Ascending aorta (tissue), 2 donors: ENCODE measurements at regions not wholly inside any gene's neighbourhood (a gene's known extent, or its start where the extent isn't known, plus 50 kb on each side); places are given as distances from the start of the nearest gene placed in this dataset.

Experiments used
- DNase-seq, 2 donors: peaks; one replicate each; pipeline ENCODE4 v3.0.0-alpha.2; 2019; ENCODE audit warnings: low spot score in 2 of 2
- H3K27ac ChIP-seq, 2 donors: fragments of 200-600 bp; sonication (generic); one replicate each; pipeline ENCODE4 v1.5.1; 2016 to 2017; ENCODE audit warnings: mild to moderate bottlenecking in 1 of 2
- H3K27me3 ChIP-seq: fragments of 200-600 bp; sonication (generic); one replicate; pipeline ENCODE4 v1.5.1; 2017
- H3K36me3 ChIP-seq, 2 donors: fragments of 200-600 bp; sonication (generic); one replicate each; pipeline ENCODE4 v1.5.1; 2016
- H3K4me1 ChIP-seq, 2 donors: fragments of 200-600 bp; sonication (generic); one replicate each; pipeline ENCODE4 v1.5.1; 2016 to 2017; ENCODE audit warnings: mild to moderate bottlenecking in 1 of 2
- H3K4me3 ChIP-seq, 2 donors: fragments of 200-600 bp; sonication (generic); one replicate each; pipeline ENCODE4 v1.5.1; 2016 to 2017; ENCODE audit warnings: mild to moderate bottlenecking in 1 of 2
- H3K9me3 ChIP-seq, 2 donors: fragments of 200-600 bp; sonication (generic); one replicate each; pipeline ENCODE4 v1.5.1; 2016
- CTCF ChIP-seq, 3 experiments: fragments of 200-600 bp in 2 of 3; fragments of 450-650 bp in 1 of 3; sonication (generic) in 2 of 3; IDR thresholded peaks; one replicate each; pipeline ENCODE4 v1.5.1; 2016 to 2019; ENCODE audit warnings: antibody characterized with exemption in 3 of 3, mild to moderate bottlenecking in 1 of 3, moderate library complexity in 1 of 3
- intact Hi-C: fragments of 100-400 bp; cut with DNase I; formaldehyde crosslinking; loops from one replicate; pipeline ENCODE4 v1.15.1; 2023

GRCh38 chr2:60136913-60137312 lies 416.5 kb downstream of the BCL11A start:
- Histone ChIP-seq H3K27me3 (no peaks in the 10 kb centered on the region), H3K9me3 (peaks cover 0 to 6% of the 10 kb centered on the region in 2 donors), H3K4me1 (no peaks in the 10 kb centered on the region), H3K27ac (no peak overlapping the region), H3K36me3 (no peaks in the 10 kb centered on the region), H3K4me3 (no peak overlapping the region)
- DNase-seq: no peak
- intact Hi-C loops: no loop called here
- TF ChIP-seq CTCF (IDR thresholded peaks at IDR 0.05): no peak

- H3K27ac ChIP-seq: no peak overlapping the region
- H3K4me1 ChIP-seq: no peaks in the 10 kb centered on the region
- no peak for TF ChIP-seq CTCF (IDR thresholded peaks at IDR 0.05)
- H3K36me3 ChIP-seq: no peaks in the 10 kb centered on the region
- no peak overlapping the region for H3K4me3 ChIP-seq
- no peak for DNase-seq
- intact Hi-C loops: no loop called here
- no peaks in the 10 kb centered on the region for H3K27me3 ChIP-seq
- H3K9me3 ChIP-seq: no peaks in the 10 kb centered on the region
Measured at GRCh38 chr2:60127191-60127590, 426.3 kb downstream of the BCL11A start.

- intact Hi-C loops: no loop called here
- H3K36me3 ChIP-seq: no peaks in the 10 kb centered on the region
- DNase-seq: no peak
- no peaks in the 10 kb centered on the region for H3K9me3 ChIP-seq
- H3K27ac ChIP-seq: no peak overlapping the region
- H3K27me3 ChIP-seq: no peaks in the 10 kb centered on the region
- H3K4me1 ChIP-seq: no peaks in the 10 kb centered on the region
- TF ChIP-seq CTCF (IDR thresholded peaks at IDR 0.05): no peak
- no peak overlapping the region for H3K4me3 ChIP-seq
Measured at GRCh38 chr2:60125611-60126426, 427.6 kb downstream of the BCL11A start.

GRCh38 chr2:60119778-60120177 lies 433.7 kb downstream of the BCL11A start:
- H3K4me1 ChIP-seq: no peaks in the 10 kb centered on the region
- H3K4me3 ChIP-seq: no peak overlapping the region
- intact Hi-C loops: no loop called here
- no peak for TF ChIP-seq CTCF (IDR thresholded peaks at IDR 0.05)
- DNase-seq: no peak
- H3K36me3 ChIP-seq: no peaks in the 10 kb centered on the region
- no peak overlapping the region for H3K27ac ChIP-seq
- H3K27me3 ChIP-seq: no peaks in the 10 kb centered on the region
- H3K9me3 ChIP-seq: no peaks in the 10 kb centered on the region

GRCh38 chr2:60118917-60119316 lies 434.5 kb downstream of the BCL11A start:
- Histone ChIP-seq H3K4me3 (no peak overlapping the region), H3K4me1 (no peaks in the 10 kb centered on the region), H3K9me3 (no peaks in the 10 kb centered on the region), H3K36me3 (no peaks in the 10 kb centered on the region), H3K27me3 (no peaks in the 10 kb centered on the region), H3K27ac (no peak overlapping the region)
- TF ChIP-seq CTCF (IDR thresholded peaks at IDR 0.05): no peak
- intact Hi-C loops: no loop called here
- no peak for DNase-seq
